BE2C (cell line): ENCODE measurements at regions not wholly inside any gene's neighbourhood (a gene's known extent, or its start where the extent isn't known, plus 50 kb on each side); places are given as distances from the start of the nearest gene placed in this dataset.

Experiments
- DNase-seq: peaks from one replicate; pipeline ENCODE4 v3.0.0-alpha.2; 2020
- H3K27me3 ChIP-seq: fragments of 250-450 bp; sonication (Bioruptor Pico); 2 replicates; pipeline ENCODE4 v1.5.1; 2020; ENCODE audit warnings: mild to moderate bottlenecking
- H3K36me3 ChIP-seq: fragments of 250-450 bp; sonication (Bioruptor Pico); 2 replicates; pipeline ENCODE4 v1.5.1; 2020; ENCODE audit warnings: mild to moderate bottlenecking
- H3K4me1 ChIP-seq: fragments of 250-450 bp; sonication (Bioruptor Pico); 2 replicates; pipeline ENCODE4 v1.5.1; 2020
- H3K4me3 ChIP-seq: 2 replicates; pipeline ENCODE4 v1.5.1; 2011; ENCODE audit warnings: low read depth, low read length
- H3K9me3 ChIP-seq: fragments of 250-450 bp; sonication (Bioruptor Pico); 2 replicates; pipeline ENCODE4 v1.5.1; 2020
- CTCF ChIP-seq: IDR thresholded peaks from 2 replicates; pipeline ENCODE4 v1.5.1; 2012; ENCODE audit warnings: mild to moderate bottlenecking, low read depth, low read length

GRCh38 chr1:213871179-213871578 lies 116.6 kb upstream of the PROX1 start:
- DNase-seq, result no peak
- H3K36me3 ChIP-seq, result no peaks in the 10 kb centered on the region
- no peak for TF ChIP-seq CTCF
- no peaks in the 10 kb centered on the region for H3K9me3 ChIP-seq
- no peaks in the 10 kb centered on the region for H3K27me3 ChIP-seq
- H3K4me1 ChIP-seq, result no peaks in the 10 kb centered on the region
- H3K4me3 ChIP-seq, result no peak overlapping the region

GRCh38 chr1:213874789-213875188 lies 113.0 kb upstream of the PROX1 start:
- TF ChIP-seq CTCF, result no peak
- no peak for DNase-seq
- Histone ChIP-seq H3K36me3 (no peaks in the 10 kb centered on the region), H3K4me3 (no peak overlapping the region), H3K4me1 (no peaks in the 10 kb centered on the region; the same call in 1 of the 2 replicates), H3K27me3 (no peaks in the 10 kb centered on the region), H3K9me3 (no peaks in the 10 kb centered on the region)

GRCh38 chr1:213876531-213876930 lies 111.2 kb upstream of the PROX1 start:
- H3K27me3 ChIP-seq, result no peaks in the 10 kb centered on the region
- no peak for TF ChIP-seq CTCF
- no peak for DNase-seq
- H3K4me1 ChIP-seq, result no peaks in the 10 kb centered on the region; the same call in 1 of the 2 replicates
- H3K36me3 ChIP-seq, result no peaks in the 10 kb centered on the region
- H3K4me3 ChIP-seq, result no peak overlapping the region
- no peaks in the 10 kb centered on the region for H3K9me3 ChIP-seq

GRCh38 chr1:213883618-213884017 lies 104.2 kb upstream of the PROX1 start:
- Histone ChIP-seq H3K4me3 (no peak overlapping the region), H3K36me3 (no peaks in the 10 kb centered on the region), H3K9me3 (no peaks in the 10 kb centered on the region), H3K4me1 (peaks cover 11% of the 10 kb centered on the region), H3K27me3 (no peaks in the 10 kb centered on the region)
- no peak for DNase-seq
- TF ChIP-seq CTCF, result no peak

- Histone ChIP-seq H3K36me3 (no peaks in the 10 kb centered on the region), H3K4me3 (no peak overlapping the region), H3K4me1 (peaks cover 11% of the 10 kb centered on the region), H3K27me3 (no peaks in the 10 kb centered on the region), H3K9me3 (no peaks in the 10 kb centered on the region)
- no peak for DNase-seq
- no peak for TF ChIP-seq CTCF
Measured at GRCh38 chr1:213884402-213884801, 103.4 kb upstream of the PROX1 start.

GRCh38 chr1:213884942-213885341 lies 102.8 kb upstream of the PROX1 start:
- no peaks in the 10 kb centered on the region for H3K36me3 ChIP-seq

More at GRCh38 chr1:213884942-213885341, 102.8 kb upstream of the PROX1 start:
- H3K4me3 ChIP-seq, result no peak overlapping the region
- H3K27me3 ChIP-seq, result no peaks in the 10 kb centered on the region
- no peak for TF ChIP-seq CTCF
- H3K9me3 ChIP-seq, result no peaks in the 10 kb centered on the region
- DNase-seq, result no peak
- peaks cover 11% of the 10 kb centered on the region for H3K4me1 ChIP-seq
